H9 (cell line): ENCODE measurements at regions not wholly inside any gene's neighbourhood (a gene's known extent, or its start where the extent isn't known, plus 50 kb on each side); places are given as distances from the start of the nearest gene placed in this dataset.

Experiments
- DNase-seq: peaks from one replicate; pipeline ENCODE4 v3.0.0-alpha.2; 2017
- H2AFZ ChIP-seq: one replicate; pipeline ENCODE4 v1.6.1; 2013; ENCODE audit warnings: mild to moderate bottlenecking, low read length, control low read depth, moderate library complexity
- H2AK5ac ChIP-seq: 2 replicates; pipeline ENCODE4 v1.6.1; 2013; ENCODE audit warnings: low read length, control low read depth, mixed read lengths; ENCODE audit not compliant: insufficient read length
- H2BK120ac ChIP-seq: one replicate; pipeline ENCODE4 v1.6.1; 2013; ENCODE audit warnings: low read depth, mild to moderate bottlenecking, low read length, control low read depth, inconsistent platforms; ENCODE audit not compliant: poor library complexity, severe bottlenecking
- H2BK12ac ChIP-seq: 2 replicates; pipeline ENCODE4 v1.6.1; 2013; ENCODE audit warnings: low read length, control low read depth, mixed read lengths, low read depth; ENCODE audit not compliant: insufficient read length
- H2BK15ac ChIP-seq: 2 replicates; pipeline ENCODE4 v1.6.1; 2013; ENCODE audit warnings: low read depth, low read length, control low read depth
- H2BK20ac ChIP-seq: one replicate; pipeline ENCODE4 v1.6.1; 2013; ENCODE audit warnings: low read depth, mild to moderate bottlenecking, low read length, control low read depth, inconsistent platforms; ENCODE audit not compliant: poor library complexity, severe bottlenecking
- H2BK5ac ChIP-seq: 2 replicates; pipeline ENCODE4 v1.6.1; 2013; ENCODE audit warnings: low read length, control low read depth, mixed read lengths; ENCODE audit not compliant: insufficient read length
- H3K14ac ChIP-seq: 2 replicates; pipeline ENCODE4 v1.6.1; 2013; ENCODE audit warnings: low read length, control low read depth; ENCODE audit not compliant: insufficient read depth
- H3K18ac ChIP-seq: 2 replicates; pipeline ENCODE4 v1.6.1; 2013; ENCODE audit warnings: low read depth, mild to moderate bottlenecking, mixed read lengths, low read length, control low read depth; ENCODE audit not compliant: insufficient read length
- H3K23ac ChIP-seq: 2 replicates; pipeline ENCODE4 v1.6.1; 2013; ENCODE audit warnings: low read length, control low read depth, mixed read lengths, low read depth; ENCODE audit not compliant: insufficient read length
- H3K23me2 ChIP-seq: 2 replicates; pipeline ENCODE4 v1.6.1; 2013; ENCODE audit warnings: low read depth, mild to moderate bottlenecking, mixed read lengths, low read length, control low read depth; ENCODE audit not compliant: insufficient read length, poor library complexity, severe bottlenecking
- H3K27ac ChIP-seq: 2 replicates; pipeline ENCODE4 v1.5.1; 2013; ENCODE audit warnings: low read length, control low read depth, mixed read lengths, low read depth; ENCODE audit not compliant: insufficient read length
- H3K27me3 ChIP-seq: 2 replicates; pipeline ENCODE4 v1.6.1; 2013; ENCODE audit warnings: low read length, control low read depth, inconsistent platforms; ENCODE audit not compliant: insufficient read depth
- H3K4ac ChIP-seq: 2 replicates; pipeline ENCODE4 v1.6.1; 2013; ENCODE audit warnings: low read depth, mild to moderate bottlenecking, control low read depth, inconsistent platforms, low read length, moderate library complexity
- H3K4me1 ChIP-seq: 2 replicates; pipeline ENCODE4 v1.6.1; 2013; ENCODE audit warnings: low read length, control low read depth, inconsistent platforms; ENCODE audit not compliant: insufficient read depth
- H3K4me2 ChIP-seq: 2 replicates; pipeline ENCODE4 v1.6.1; 2013; ENCODE audit warnings: low read length, control low read depth, mixed read lengths; ENCODE audit not compliant: insufficient read length, insufficient read depth
- H3K56ac ChIP-seq: 2 replicates; pipeline ENCODE4 v1.6.1; 2013; ENCODE audit warnings: low read depth, mild to moderate bottlenecking, mixed read lengths, low read length, control low read depth; ENCODE audit not compliant: insufficient read length
- H3K79me1 ChIP-seq: 2 replicates; pipeline ENCODE4 v1.6.1; 2013; ENCODE audit warnings: low read depth, mild to moderate bottlenecking, moderate library complexity, low read length, control low read depth, inconsistent platforms; ENCODE audit not compliant: insufficient read depth, poor library complexity, severe bottlenecking
- H3K79me2 ChIP-seq: 2 replicates; pipeline ENCODE4 v1.6.1; 2013; ENCODE audit warnings: low read length, control low read depth, inconsistent platforms; ENCODE audit not compliant: insufficient read depth
- H3K9ac ChIP-seq: 2 replicates; pipeline ENCODE4 v1.6.1; 2013; ENCODE audit warnings: low read length, control low read depth, mixed read lengths; ENCODE audit not compliant: insufficient read length; ENCODE audit errors: extremely low read depth
- H3K9me3 ChIP-seq: one replicate; pipeline ENCODE4 v1.6.1; 2013; ENCODE audit warnings: low read depth, low read length, inconsistent platforms; ENCODE audit not compliant: control insufficient read depth
- H3T11ph ChIP-seq: one replicate; pipeline ENCODE4 v1.6.1; 2013; ENCODE audit warnings: mild to moderate bottlenecking, low read length, control low read depth, inconsistent platforms
- H4K20me1 ChIP-seq: one replicate; pipeline ENCODE4 v1.6.1; 2013; ENCODE audit not compliant: control insufficient read depth, insufficient read length, insufficient read depth
- H4K5ac ChIP-seq: 2 replicates; pipeline ENCODE4 v1.6.1; 2013; ENCODE audit warnings: low read depth, mild to moderate bottlenecking, mixed read lengths, low read length, control low read depth; ENCODE audit not compliant: insufficient read length
- H4K8ac ChIP-seq: replicated peaks from 2 replicates; pipeline ENCODE4 v1.6.1; 2013; ENCODE audit warnings: low read length, control low read depth, mixed read lengths, low read depth; ENCODE audit not compliant: insufficient read length
- H4K91ac ChIP-seq: 2 replicates; pipeline ENCODE4 v1.6.1; 2013; ENCODE audit warnings: low read depth, mild to moderate bottlenecking, moderate library complexity, mixed read lengths, low read length, control low read depth; ENCODE audit not compliant: insufficient read length
- H3K27ac Mint-ChIP-seq, 3 experiments: 2 replicates in 2 of 3; 3 replicates in 1 of 3; pipeline ENCODE4 v1.8.0; 2020 to 2021; ENCODE audit warnings: mixed read lengths in 3 of 3, mild to moderate bottlenecking in 1 of 3, moderate library complexity in 1 of 3
- H3K27me3 Mint-ChIP-seq: 2 replicates; pipeline ENCODE4 v1.8.0; 2021; ENCODE audit warnings: low read depth, mild to moderate bottlenecking, moderate library complexity, mixed read lengths
- H3K36me3 Mint-ChIP-seq, 3 experiments: 2 replicates in 2 of 3; 3 replicates in 1 of 3; pipeline ENCODE4 v1.8.0; 2020 to 2021; ENCODE audit warnings: low read depth in 3 of 3, mixed read lengths in 3 of 3; ENCODE audit not compliant: insufficient read depth in 1 of 3
- H3K4me1 Mint-ChIP-seq, 2 experiments: 2 replicates each; pipeline ENCODE4 v1.8.0; 2020; ENCODE audit warnings: mixed read lengths in 2 of 2
- H3K4me3 Mint-ChIP-seq, 2 experiments: 2 replicates in 1 of 2; 3 replicates in 1 of 2; pipeline ENCODE4 v1.8.0; 2020 to 2021; ENCODE audit warnings: mild to moderate bottlenecking in 2 of 2, mixed read lengths in 2 of 2, moderate library complexity in 1 of 2
- H3K9me3 Mint-ChIP-seq, 2 experiments: 2 replicates in 1 of 2; 3 replicates in 1 of 2; pipeline ENCODE4 v1.8.0; 2020; ENCODE audit warnings: mild to moderate bottlenecking in 2 of 2, mixed read lengths in 2 of 2, moderate library complexity in 1 of 2
- WGBS: extraction: QIAGEN DNeasy Blood & Tissue Kit; methylation state at CpG from one replicate; pipeline ENCODE4 v1.1.7; 2013; ENCODE audit warnings: missing lambda C conversion rate, low lambda C conversion rate, mixed read lengths; ENCODE audit not compliant: insufficient read length; ENCODE audit errors: extremely low coverage; 5-methylcytosine and 5-hydroxymethylcytosine counted together
- TF ChIP-seq, protein P1 (sequence below): fragments of 200-600 bp; sonication (generic); conservative IDR thresholded peaks from 3 replicates; pipeline ENCODE4 v1.8.0; 2021; ENCODE audit warnings: antibody characterized with exemption, mild to moderate bottlenecking

DNA sequence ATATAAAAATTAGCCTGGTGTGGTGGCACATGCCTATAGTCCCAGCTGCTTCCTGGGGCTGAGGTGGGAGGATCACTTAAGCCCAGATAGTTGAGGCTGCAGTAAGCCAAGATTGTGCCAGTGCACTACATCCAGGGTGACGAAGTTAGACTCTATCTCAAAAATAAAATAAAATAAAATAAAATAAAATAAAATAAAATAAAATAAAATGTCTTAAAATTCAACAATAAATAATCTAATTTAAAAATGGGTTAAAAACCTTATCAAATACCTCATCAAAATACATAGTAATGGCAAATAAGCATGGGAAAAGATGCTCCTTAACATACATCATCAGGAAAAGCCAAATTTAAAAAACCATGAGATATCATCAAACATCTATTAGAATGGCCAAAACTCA lies 760.2 kb upstream of the AGA start:
- H3K23me2 ChIP-seq, result no peaks in the 10 kb centered on the region
- no peak overlapping the region for H4K5ac ChIP-seq
- H3K23ac ChIP-seq, result no peak overlapping the region
- no peak overlapping the region for H2AFZ ChIP-seq
- no peak overlapping the region for H2BK12ac ChIP-seq
- no peaks in the 10 kb centered on the region for H3K9me3 ChIP-seq
- H2AK5ac ChIP-seq, result no peak overlapping the region
- H2BK120ac ChIP-seq, result no peak overlapping the region
- Mint-ChIP-seq H3K9me3 (peaks cover 13 to 42% of the 10 kb centered on the region in 2 experiments), H3K27me3 (no peaks in the 10 kb centered on the region), H3K27ac (no peak overlapping the region), H3K4me3 (no peak overlapping the region), H3K4me1 (no peaks in the 10 kb centered on the region), H3K36me3 (peaks cover 9 to 29% (median 18%) of the 10 kb centered on the region in 3 experiments)
- H4K8ac ChIP-seq, result no peak overlapping the region
- no peak overlapping the region for H3K14ac ChIP-seq
- no peaks in the 10 kb centered on the region for H3K4me1 ChIP-seq
- no peaks in the 10 kb centered on the region for H3K27me3 ChIP-seq
- no peak for DNase-seq
- TF ChIP-seq, protein P1, sequence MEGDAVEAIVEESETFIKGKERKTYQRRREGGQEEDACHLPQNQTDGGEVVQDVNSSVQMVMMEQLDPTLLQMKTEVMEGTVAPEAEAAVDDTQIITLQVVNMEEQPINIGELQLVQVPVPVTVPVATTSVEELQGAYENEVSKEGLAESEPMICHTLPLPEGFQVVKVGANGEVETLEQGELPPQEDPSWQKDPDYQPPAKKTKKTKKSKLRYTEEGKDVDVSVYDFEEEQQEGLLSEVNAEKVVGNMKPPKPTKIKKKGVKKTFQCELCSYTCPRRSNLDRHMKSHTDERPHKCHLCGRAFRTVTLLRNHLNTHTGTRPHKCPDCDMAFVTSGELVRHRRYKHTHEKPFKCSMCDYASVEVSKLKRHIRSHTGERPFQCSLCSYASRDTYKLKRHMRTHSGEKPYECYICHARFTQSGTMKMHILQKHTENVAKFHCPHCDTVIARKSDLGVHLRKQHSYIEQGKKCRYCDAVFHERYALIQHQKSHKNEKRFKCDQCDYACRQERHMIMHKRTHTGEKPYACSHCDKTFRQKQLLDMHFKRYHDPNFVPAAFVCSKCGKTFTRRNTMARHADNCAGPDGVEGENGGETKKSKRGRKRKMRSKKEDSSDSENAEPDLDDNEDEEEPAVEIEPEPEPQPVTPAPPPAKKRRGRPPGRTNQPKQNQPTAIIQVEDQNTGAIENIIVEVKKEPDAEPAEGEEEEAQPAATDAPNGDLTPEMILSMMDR, result no peak
- H2BK15ac ChIP-seq, result no peak overlapping the region
- no peaks in the 10 kb centered on the region for H3K79me2 ChIP-seq
- no peaks in the 10 kb centered on the region for H3K79me1 ChIP-seq
- H3K27ac ChIP-seq, result no peak overlapping the region
- H3K4me2 ChIP-seq, result no peak overlapping the region
- no CpG with 5 or more reads among the region's 1 CpG for WGBS
- no peaks in the 10 kb centered on the region for H4K20me1 ChIP-seq
- H3K9ac ChIP-seq, result no peak overlapping the region
- no peak overlapping the region for H3K4ac ChIP-seq
- no peak overlapping the region for H3K18ac ChIP-seq
- no peak overlapping the region for H4K91ac ChIP-seq
- no peak overlapping the region for H3T11ph ChIP-seq
- H3K56ac ChIP-seq, result no peak overlapping the region
- no peak overlapping the region for H2BK5ac ChIP-seq
- H2BK20ac ChIP-seq, result no peak overlapping the region
